ENCODE measurements at regions not wholly inside any gene's neighbourhood (a gene's known extent, or its start where the extent isn't known, plus 50 kb on each side); places are given as distances from the start of the nearest gene placed in this dataset.

GRCh38 chr7:128145191-128145590, 95.9 kb upstream of the LEP start:
- DNase-seq (ENCODE audit: low spot score): no peak

GRCh38 chr7:128146052-128146451, 95.0 kb upstream of the LEP start:
- no peak for DNase-seq (ENCODE audit: low spot score)

DNA sequence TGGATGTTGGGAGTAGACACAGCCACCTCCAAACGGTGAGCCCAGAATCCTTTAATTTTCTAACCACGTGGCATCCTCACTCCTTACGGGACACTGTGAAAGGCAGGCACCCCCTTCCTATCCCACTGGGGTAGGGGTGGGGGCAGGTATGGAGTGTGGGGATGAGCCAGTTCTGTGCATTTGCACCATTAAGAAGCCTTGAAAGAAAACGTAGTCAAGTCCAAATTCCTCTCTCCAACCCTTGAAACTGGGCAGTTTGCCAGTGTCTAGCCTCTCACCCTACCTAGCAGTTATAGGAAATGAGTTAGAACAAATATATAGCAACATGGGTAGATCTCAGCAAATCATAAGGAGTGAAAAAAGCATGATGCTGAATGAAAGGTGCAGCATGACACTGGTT, 92.4 kb upstream of the LEP start:
- no peak for DNase-seq (ENCODE audit: low spot score)

GRCh38 chr7:128150223-128150865, 90.7 kb upstream of the LEP start:
- no peak for DNase-seq (ENCODE audit: low spot score)

GRCh38 chr7:128151635-128152034, 89.4 kb upstream of the LEP start:
- DNase-seq (ENCODE audit: low spot score): no peak

GRCh38 chr7:128152721-128153120, 88.4 kb upstream of the LEP start:
- DNase-seq (ENCODE audit: low spot score): no peak

- no peak for DNase-seq (ENCODE audit: low spot score)
Observed at GRCh38 chr7:128153436-128153835, 87.6 kb upstream of the LEP start.

DNA sequence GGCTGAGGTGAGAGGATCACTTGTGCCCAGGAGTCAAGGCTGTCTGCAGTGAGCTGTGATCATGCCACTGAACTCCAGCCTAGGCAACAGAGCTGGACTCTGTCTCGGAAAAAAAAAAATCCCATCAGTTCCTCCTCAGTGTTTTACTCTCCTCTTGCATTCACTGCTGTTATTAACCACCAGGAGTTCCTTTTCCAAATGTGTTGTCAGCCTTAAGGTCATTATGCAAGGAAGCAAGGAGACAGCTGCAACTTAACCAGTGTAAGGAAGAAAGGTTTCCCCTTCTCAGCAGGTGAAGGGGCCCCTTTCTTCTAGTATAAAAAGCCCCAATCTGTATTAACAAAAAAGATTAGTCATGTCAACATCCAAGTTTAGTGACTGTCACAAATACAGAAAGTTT, 86.6 kb upstream of the LEP start:
- DNase-seq (ENCODE audit: low spot score): no peak

DNA sequence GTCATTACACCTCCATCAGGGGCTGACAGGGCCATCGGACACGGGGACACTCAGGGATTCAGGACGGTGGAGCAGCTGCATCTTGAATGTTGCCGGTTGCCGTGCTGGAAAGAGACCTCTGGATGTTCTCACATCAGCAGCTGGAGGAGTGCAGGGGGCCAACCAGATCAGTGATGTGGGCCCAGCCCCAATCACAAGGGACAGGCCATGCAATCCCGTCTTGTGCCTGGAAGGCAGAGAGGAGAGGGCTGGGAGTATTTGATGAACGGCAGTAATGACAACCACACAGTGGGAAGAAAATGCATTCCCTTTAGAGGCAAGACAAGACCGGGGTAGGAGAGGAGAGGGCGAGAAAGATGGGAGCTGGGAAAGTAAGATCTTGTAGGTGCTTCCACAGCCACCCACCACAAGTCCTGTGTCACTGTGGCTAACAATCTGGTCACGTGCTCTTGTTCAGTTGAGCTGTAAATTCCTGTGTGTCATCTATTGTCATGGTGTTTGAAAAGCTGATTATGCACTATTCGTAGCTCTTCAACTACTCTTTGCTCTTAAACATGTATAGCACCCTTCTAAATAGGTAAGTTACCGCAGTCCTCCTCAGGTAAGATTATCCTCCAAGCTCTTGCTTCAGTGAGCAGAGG, 85.9 kb upstream of the LEP start:
- peak; percentile 57 for DNase-seq (ENCODE audit: low spot score)

DNA sequence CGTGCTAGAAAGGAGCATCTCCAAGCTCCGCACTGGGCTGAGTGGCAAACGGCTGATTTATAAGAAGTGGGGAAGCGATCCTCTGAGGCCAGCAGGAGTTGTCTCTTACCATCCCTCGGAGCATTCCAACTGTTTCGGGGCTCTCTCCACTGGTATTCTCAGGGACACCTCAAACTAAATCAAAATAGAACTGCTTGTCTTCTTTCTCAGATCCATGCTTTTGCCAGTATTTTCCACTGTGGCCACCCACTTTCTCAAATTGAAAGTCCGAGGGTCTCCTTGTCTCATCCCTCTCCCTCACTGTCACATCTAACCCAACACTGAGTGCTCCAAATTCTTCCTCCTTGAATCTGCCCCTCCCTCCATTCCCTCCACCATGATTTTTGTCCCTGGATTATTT, 83.2 kb upstream of the LEP start:
- DNase-seq (ENCODE audit: low spot score): no peak

DNA sequence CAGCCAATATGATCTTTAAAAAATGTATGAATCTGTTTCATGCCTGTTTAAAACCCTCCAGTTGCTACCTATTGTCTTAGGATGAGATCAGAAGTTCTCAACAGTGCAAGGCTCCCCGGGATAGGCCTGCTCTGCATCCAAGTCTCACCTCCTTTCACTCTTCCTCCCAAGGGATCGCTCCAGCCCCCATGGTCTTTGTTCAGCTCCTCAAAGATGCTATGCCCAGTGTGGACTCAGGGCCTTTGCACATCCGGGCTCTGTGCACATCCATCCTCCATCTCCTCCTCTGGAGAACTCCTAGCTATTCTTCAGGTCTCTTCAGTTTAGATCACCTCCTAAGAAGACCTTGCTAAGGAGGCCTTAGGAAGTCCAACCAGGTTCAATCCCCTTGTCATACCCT, 82.7 kb upstream of the LEP start:
- no peak for DNase-seq (ENCODE audit: low spot score)

DNA sequence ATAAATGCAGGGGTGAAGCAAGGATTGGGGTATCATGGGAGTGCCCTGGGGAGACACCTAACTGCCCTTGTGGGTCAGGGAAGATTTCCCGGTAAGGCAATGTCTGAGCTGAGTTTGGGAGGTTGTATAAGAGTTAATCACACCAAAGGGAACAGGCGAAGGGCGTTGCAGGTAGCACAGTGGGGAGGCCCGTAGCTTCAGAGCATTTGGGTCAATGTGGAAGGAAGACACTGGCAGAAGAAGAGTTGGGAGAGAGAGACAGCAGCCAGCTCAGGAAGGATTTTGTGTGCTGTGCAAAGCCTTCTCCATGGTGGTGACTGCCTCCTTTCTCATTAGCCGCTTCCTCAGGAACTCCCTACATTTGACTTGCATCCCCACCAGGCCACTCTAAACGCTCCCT, 80.8 kb upstream of the LEP start:
- peak; percentile 11 for DNase-seq (ENCODE audit: low spot score)

- peak; percentile 14 for DNase-seq (ENCODE audit: low spot score)
Observed at GRCh38 chr7:128161466-128162125, 79.5 kb upstream of the LEP start.

DNA sequence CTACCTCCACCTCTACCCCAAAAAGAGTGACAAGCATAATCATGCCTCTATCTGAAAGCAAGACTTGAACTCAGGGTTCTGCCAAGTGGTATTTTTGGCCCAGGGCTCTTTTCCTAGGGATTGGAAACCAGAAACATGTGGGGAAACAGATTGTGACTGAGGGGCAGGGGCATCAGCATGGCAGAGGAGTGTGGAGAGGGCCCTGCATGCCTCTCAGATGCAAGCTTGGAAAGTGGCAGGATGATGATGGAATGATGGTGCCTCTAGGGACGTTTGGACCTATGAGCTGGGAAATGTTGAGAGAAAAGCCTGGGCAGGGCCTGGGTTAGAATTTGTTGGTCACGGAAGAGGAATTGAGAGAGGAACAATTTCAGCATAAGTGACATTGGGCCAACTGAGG, 78.4 kb upstream of the LEP start:
- DNase-seq (ENCODE audit: low spot score): peak; percentile 6

DNA sequence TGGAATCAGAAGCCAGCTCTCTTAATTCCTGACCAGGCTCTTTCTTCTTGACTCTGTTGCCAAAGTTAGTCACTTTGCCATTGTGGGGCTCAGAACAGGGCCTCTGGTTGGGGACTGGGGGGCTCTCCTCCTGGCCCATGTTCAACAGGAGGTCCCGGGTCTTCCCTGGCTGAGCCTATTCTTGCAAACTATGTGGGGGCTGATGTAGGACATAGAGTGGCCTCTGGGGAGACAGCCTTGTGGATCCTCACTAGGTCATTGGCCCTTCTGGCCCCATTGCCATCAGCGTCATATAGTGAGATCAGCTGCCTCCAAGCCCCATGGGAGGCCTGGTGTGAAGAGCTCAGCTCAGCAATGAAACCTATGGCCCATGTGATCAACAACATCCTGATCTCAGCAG, 77.6 kb upstream of the LEP start:
- peak; percentile 19 for DNase-seq (ENCODE audit: low spot score)

GRCh38 chr7:128164061-128164954, 76.8 kb upstream of the LEP start:
- no peak for DNase-seq (ENCODE audit: low spot score)

DNA sequence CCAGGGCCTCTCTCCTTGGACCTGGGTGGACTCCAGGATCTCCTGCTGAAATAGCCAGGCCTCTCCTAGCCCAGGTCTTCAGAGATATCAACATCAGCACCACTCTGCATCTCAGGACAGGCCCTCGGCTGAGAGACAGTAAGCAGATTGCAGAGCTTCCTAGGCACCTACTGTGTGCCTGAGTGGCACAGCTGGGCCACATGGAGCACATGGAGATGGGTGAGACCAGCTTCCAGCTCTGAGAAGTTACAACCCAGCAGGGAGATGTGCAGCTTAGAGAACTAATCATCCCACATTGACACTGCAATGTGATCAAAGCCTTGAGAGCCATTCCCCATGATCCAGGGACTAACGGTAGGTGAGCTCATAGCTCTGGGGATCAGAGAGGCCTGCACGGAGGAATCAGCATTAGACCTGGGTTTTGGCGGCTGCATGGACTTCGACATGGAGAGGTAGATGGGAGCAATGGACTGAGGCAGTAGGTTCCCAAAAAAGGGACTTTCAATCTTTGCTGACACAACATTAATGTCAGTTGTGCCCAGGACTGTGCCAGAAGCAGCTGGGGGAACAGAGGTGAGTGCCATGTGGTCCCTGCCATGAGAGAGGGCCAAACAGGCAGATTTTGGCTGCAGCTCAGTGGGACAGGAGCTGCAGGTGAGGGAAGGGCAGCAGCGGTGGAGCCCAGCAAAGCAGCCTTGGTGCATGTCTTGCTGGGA, 76.0 kb upstream of the LEP start:
- DNase-seq (ENCODE audit: low spot score): no peak

DNA sequence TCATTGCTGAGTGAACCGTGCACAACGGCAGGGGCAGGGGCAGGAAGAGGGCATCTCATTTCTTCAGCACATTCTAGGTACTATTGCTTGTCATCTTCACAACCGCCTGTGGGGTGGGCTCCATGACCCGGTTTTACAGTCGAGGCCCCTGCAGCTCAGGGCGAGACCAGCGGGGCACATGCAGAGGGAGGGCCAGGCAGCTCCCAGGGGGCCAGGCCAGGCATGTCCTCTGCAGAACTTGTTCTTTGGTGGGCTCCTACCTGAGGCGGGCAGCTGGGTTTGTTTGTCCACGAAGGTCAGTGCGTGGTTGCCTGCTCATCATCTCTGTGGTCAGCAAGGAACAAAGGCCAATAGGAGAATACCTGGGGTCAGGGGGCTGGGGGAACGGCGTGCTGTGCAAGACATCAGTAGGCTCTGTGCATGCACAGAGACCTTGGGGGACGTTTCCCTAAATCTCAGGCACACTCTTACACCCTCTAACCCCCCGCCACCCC, 75.1 kb upstream of the LEP start:
- no peak for DNase-seq (ENCODE audit: low spot score)

DNA sequence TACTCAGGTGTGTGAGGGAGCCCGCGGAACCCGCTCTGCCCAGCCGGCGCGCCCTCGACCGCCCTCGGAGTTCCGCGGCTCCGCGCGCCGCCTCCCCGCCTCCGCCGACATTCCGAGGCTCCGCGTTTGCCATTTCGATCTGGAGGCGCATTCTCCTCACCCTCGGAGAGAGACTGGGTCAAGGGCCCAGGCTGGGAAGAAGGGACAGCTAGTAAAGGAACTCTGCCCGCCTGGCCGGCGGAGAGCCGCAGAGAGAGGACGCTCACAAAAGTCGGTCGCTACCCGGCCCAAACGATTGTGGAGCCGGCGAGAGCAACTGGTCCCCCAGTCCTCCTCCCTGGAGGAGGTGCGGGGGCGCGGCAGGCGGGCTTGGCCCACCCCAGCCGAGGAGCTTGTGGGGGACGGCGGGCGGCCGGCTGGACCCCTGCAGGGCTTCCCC, 74.5 kb upstream of the LEP start:
- peak; percentile 53 for DNase-seq (ENCODE audit: low spot score)

GRCh38 chr7:128167042-128167701, 73.9 kb upstream of the LEP start:
- DNase-seq (ENCODE audit: low spot score): peak; percentile 56

Measured in ecto neural progenitor cell (in vitro differentiated cells).